Upper lobe of left lung (tissue), 4 donors: ENCODE measurements at regions not wholly inside any gene's neighbourhood (a gene's known extent, or its start where the extent isn't known, plus 50 kb on each side); places are given as distances from the start of the nearest gene placed in this dataset.

Source experiments
- EP300 ChIP-seq, 4 donors: sonication (generic); formaldehyde crosslinking; IDR thresholded peaks; one replicate each; pipeline ENCODE4 v1.5.1; 2017; ENCODE audit warnings: antibody characterized with exemption in 4 of 4, control low read depth in 2 of 4
- POLR2A ChIP-seq, 4 donors: fragments of 450-650 bp; IDR thresholded peaks; one replicate each; pipeline ENCODE4 v1.5.1; 2016 to 2017; ENCODE audit warnings: antibody characterized with exemption in 4 of 4, mild to moderate bottlenecking in 2 of 4
- POLR2AphosphoS5 ChIP-seq, 2 donors: sonication (generic); formaldehyde crosslinking; IDR thresholded peaks; one replicate each; pipeline ENCODE4 v1.5.1; 2017; ENCODE audit warnings: antibody characterized with exemption in 2 of 2
- TF ChIP-seq, protein P1 (sequence below), 6 experiments: fragments of 450-650 bp in 4 of 6; fragments of 200-600 bp in 2 of 6; sonication (generic) in 2 of 6; IDR thresholded peaks; one replicate each; pipeline ENCODE4 v1.5.1; 2016 to 2019; ENCODE audit warnings: antibody characterized with exemption in 6 of 6

DNA sequence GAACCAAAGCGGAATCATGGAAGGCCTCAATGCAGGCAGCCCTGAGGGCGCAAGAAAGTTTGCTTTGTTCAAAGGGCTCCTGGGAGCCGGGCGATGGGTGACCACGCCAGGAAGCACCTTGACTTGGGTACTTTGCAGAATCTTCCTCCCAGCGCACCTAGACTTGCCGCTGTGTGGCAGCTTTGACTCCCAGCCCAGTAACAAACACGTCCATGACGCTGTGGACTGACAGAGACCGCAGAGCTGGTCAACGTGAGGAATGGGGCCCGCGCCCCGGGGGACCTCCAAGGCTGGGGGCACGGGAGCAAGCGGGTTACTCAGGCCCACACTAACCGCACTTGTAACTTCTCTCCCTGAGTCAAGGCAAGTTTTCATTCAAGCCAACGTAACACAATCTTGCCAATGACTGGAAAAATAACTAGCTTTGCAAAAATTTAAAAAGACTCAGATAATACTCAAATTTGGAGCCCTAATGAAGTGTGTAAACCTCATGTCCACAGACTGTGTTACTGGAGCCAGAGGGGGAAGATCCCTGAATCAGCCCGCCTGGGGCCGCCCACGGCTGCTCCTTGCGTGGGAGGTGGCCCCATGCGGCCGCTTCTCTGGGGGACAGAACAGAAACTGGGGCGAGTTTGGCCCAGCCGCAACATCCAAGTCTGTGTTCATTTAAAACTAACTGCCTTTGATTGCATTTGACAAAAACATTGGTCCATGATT lies 130.8 kb downstream of the DNAJB6 start:
- TF ChIP-seq, protein P1, sequence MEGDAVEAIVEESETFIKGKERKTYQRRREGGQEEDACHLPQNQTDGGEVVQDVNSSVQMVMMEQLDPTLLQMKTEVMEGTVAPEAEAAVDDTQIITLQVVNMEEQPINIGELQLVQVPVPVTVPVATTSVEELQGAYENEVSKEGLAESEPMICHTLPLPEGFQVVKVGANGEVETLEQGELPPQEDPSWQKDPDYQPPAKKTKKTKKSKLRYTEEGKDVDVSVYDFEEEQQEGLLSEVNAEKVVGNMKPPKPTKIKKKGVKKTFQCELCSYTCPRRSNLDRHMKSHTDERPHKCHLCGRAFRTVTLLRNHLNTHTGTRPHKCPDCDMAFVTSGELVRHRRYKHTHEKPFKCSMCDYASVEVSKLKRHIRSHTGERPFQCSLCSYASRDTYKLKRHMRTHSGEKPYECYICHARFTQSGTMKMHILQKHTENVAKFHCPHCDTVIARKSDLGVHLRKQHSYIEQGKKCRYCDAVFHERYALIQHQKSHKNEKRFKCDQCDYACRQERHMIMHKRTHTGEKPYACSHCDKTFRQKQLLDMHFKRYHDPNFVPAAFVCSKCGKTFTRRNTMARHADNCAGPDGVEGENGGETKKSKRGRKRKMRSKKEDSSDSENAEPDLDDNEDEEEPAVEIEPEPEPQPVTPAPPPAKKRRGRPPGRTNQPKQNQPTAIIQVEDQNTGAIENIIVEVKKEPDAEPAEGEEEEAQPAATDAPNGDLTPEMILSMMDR (IDR thresholded peaks at IDR 0.05) = no peak
- no peak for TF ChIP-seq EP300 (IDR thresholded peaks at IDR 0.05)
- TF ChIP-seq POLR2A (IDR thresholded peaks at IDR 0.05) = no peak
- no peak for TF ChIP-seq POLR2AphosphoS5 (IDR thresholded peaks at IDR 0.05)
